ENCODE measurements at regions not wholly inside any gene's neighbourhood (a gene's known extent, or its start where the extent isn't known, plus 50 kb on each side); places are given as distances from the start of the nearest gene placed in this dataset.
"Not testable (repeated sequence)": the region's sequence is repeated elsewhere in the genome, so short reads cannot be mapped to it uniquely, and the experiment has no call there.

DNA sequence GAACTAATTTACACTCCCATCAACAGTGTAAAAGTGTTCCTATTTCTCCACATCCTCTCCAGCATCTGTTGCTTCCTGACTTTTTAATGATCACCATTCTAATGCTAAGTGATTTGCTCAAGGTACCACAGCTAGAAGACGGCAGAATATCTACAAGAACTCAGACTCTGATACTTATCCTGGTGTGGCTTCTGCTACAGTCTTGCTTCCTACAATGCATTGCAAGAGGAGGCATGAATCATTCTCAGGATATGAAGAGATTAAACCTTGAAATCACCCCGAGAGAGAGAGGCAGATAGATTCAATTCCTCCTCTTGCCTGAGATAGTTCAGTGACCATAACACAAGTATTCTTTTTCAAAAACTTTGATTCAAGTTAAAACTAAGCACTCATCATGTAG is 306.4 kb downstream of the TBC1D4 start:
- no peaks in the 10 kb centered on the region for H3K36me3 ChIP-seq (ENCODE audit: control insufficient read depth, insufficient read depth, low read length)
- H4K5ac ChIP-seq (ENCODE audit: low read length): no peak overlapping the region
- H3K4ac ChIP-seq (ENCODE audit: low read depth, low read length): no peak overlapping the region
- WGBS (ENCODE audit: extremely low coverage, insufficient coverage, low lambda C conversion rate): no CpG with 5 or more reads among the region's 2 CpGs
- H3K79me1 ChIP-seq (ENCODE audit: low read length): no peaks in the 10 kb centered on the region
- no peak overlapping the region for H2BK15ac ChIP-seq (replicated peaks; ENCODE audit: low read depth)
- H3K4me3 ChIP-seq (ENCODE audit: low read length): no peak overlapping the region
- no peak overlapping the region for H2AK5ac ChIP-seq (ENCODE audit: low read length)
- H3K23ac ChIP-seq (ENCODE audit: low read length): no peak overlapping the region
- no peak overlapping the region for H2BK5ac ChIP-seq (ENCODE audit: low read length)
- no peak overlapping the region for H3K27ac ChIP-seq (ENCODE audit: low read depth, low read length)
- H3K27me3 ChIP-seq (ENCODE audit: insufficient read depth, low read length, poor library complexity): no peaks in the 10 kb centered on the region
- H3K4me1 ChIP-seq (ENCODE audit: control insufficient read depth, low read depth, low read length): no peaks in the 10 kb centered on the region
- no peak overlapping the region for H3K56ac ChIP-seq (ENCODE audit: low read length)
- no peak overlapping the region for H3K4me2 ChIP-seq (ENCODE audit: low read length)
- no peak for DNase-seq
- no peak overlapping the region for H4K8ac ChIP-seq (ENCODE audit: low read depth, low read length)
- H3K79me2 ChIP-seq (ENCODE audit: control insufficient read depth, insufficient read depth, low read length): no peaks in the 10 kb centered on the region
- no peak overlapping the region for H3K18ac ChIP-seq (ENCODE audit: low read length)
- H3K9ac ChIP-seq (ENCODE audit: low read length): no peak overlapping the region
- H2BK120ac ChIP-seq (ENCODE audit: low read depth, low read length): no peak overlapping the region

DNA sequence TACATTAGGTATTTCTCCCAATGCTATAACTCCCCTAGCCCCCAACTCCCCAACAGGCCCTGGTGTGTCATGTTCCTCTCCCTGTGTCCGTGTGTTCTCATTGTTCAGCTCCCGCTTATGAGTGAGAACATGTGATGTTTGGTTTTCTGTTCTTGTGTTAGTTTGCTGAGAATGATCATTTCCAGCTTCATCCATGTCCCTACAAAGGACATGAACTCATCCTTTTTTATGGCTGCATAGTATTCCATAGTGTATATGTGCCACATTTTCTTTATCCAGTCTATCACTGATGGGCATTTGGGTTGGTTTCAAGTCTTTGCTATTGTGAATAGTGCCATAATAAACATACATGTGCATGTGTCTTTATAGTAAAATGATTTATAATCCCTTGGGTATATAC is 306.9 kb downstream of the TBC1D4 start:
- H3K9ac ChIP-seq (ENCODE audit: low read length); H3K79me1 ChIP-seq (ENCODE audit: low read length); H4K5ac ChIP-seq (ENCODE audit: low read length); H2AK5ac ChIP-seq (ENCODE audit: low read length); H2BK120ac ChIP-seq (ENCODE audit: low read depth, low read length); H3K4me3 ChIP-seq (ENCODE audit: low read length); H3K36me3 ChIP-seq (ENCODE audit: control insufficient read depth, insufficient read depth, low read length); H3K27ac ChIP-seq (ENCODE audit: low read depth, low read length); H3K18ac ChIP-seq (ENCODE audit: low read length); H2BK5ac ChIP-seq (ENCODE audit: low read length); H3K4me1 ChIP-seq (ENCODE audit: control insufficient read depth, low read depth, low read length); H3K27me3 ChIP-seq (ENCODE audit: insufficient read depth, low read length, poor library complexity); H4K8ac ChIP-seq (ENCODE audit: low read depth, low read length); H3K79me2 ChIP-seq (ENCODE audit: control insufficient read depth, insufficient read depth, low read length); DNase-seq; H2BK15ac ChIP-seq (replicated peaks; ENCODE audit: low read depth); H3K23ac ChIP-seq (ENCODE audit: low read length); H3K4ac ChIP-seq (ENCODE audit: low read depth, low read length); H3K4me2 ChIP-seq (ENCODE audit: low read length); H3K56ac ChIP-seq (ENCODE audit: low read length): not testable (repeated sequence)
- no CpG with 5 or more reads among the region's 2 CpGs for WGBS (ENCODE audit: extremely low coverage, insufficient coverage, low lambda C conversion rate)

- Histone ChIP-seq H2BK15ac (replicated peaks; ENCODE audit: low read depth) (no peak overlapping the region), H2BK120ac (ENCODE audit: low read depth, low read length) (no peak overlapping the region), H3K23ac (ENCODE audit: low read length) (no peak overlapping the region), H3K4me1 (ENCODE audit: control insufficient read depth, low read depth, low read length) (no peaks in the 10 kb centered on the region), H4K8ac (ENCODE audit: low read depth, low read length) (no peak overlapping the region), H3K27me3 (ENCODE audit: insufficient read depth, low read length, poor library complexity) (no peaks in the 10 kb centered on the region), H4K5ac (ENCODE audit: low read length) (no peak overlapping the region), H2AK5ac (ENCODE audit: low read length) (no peak overlapping the region), H3K9ac (ENCODE audit: low read length) (no peak overlapping the region), H3K4ac (ENCODE audit: low read depth, low read length) (no peak overlapping the region), H3K4me2 (ENCODE audit: low read length) (no peak overlapping the region), H3K79me1 (ENCODE audit: low read length) (no peaks in the 10 kb centered on the region), H3K36me3 (ENCODE audit: control insufficient read depth, insufficient read depth, low read length) (no peaks in the 10 kb centered on the region), H2BK5ac (ENCODE audit: low read length) (no peak overlapping the region), H3K56ac (ENCODE audit: low read length) (no peak overlapping the region), H3K79me2 (ENCODE audit: control insufficient read depth, insufficient read depth, low read length) (no peaks in the 10 kb centered on the region), H3K18ac (ENCODE audit: low read length) (no peak overlapping the region), H3K4me3 (ENCODE audit: low read length) (no peak overlapping the region), H3K27ac (ENCODE audit: low read depth, low read length) (no peak overlapping the region)
- no CpG with 5 or more reads among the region's 3 CpGs for WGBS (ENCODE audit: extremely low coverage, insufficient coverage, low lambda C conversion rate)
- no peak for DNase-seq
Observed at GRCh38 chr13:75174481-75174880, 307.5 kb downstream of the TBC1D4 start.

- H2BK120ac ChIP-seq (ENCODE audit: low read depth, low read length): no peak overlapping the region
- H4K5ac ChIP-seq (ENCODE audit: low read length): no peak overlapping the region
- H3K56ac ChIP-seq (ENCODE audit: low read length): no peak overlapping the region
- H3K27me3 ChIP-seq (ENCODE audit: insufficient read depth, low read length, poor library complexity): no peaks in the 10 kb centered on the region
- H2BK15ac ChIP-seq (replicated peaks; ENCODE audit: low read depth): no peak overlapping the region
- no peaks in the 10 kb centered on the region for H3K36me3 ChIP-seq (ENCODE audit: control insufficient read depth, insufficient read depth, low read length)
- no peak overlapping the region for H3K4me2 ChIP-seq (ENCODE audit: low read length)
- no peak overlapping the region for H4K8ac ChIP-seq (ENCODE audit: low read depth, low read length)
- H3K4ac ChIP-seq (ENCODE audit: low read depth, low read length): no peak overlapping the region
- no peak overlapping the region for H3K27ac ChIP-seq (ENCODE audit: low read depth, low read length)
- H3K9ac ChIP-seq (ENCODE audit: low read length): no peak overlapping the region
- no peak overlapping the region for H3K23ac ChIP-seq (ENCODE audit: low read length)
- H3K18ac ChIP-seq (ENCODE audit: low read length): no peak overlapping the region
- peak; percentile 33 for DNase-seq
- no peaks in the 10 kb centered on the region for H3K4me1 ChIP-seq (ENCODE audit: control insufficient read depth, low read depth, low read length)
- H3K79me2 ChIP-seq (ENCODE audit: control insufficient read depth, insufficient read depth, low read length): no peaks in the 10 kb centered on the region
- no peak overlapping the region for H3K4me3 ChIP-seq (ENCODE audit: low read length)
- H2AK5ac ChIP-seq (ENCODE audit: low read length): no peak overlapping the region
- no peaks in the 10 kb centered on the region for H3K79me1 ChIP-seq (ENCODE audit: low read length)
- no peak overlapping the region for H2BK5ac ChIP-seq (ENCODE audit: low read length)
- no CpG with 5 or more reads among the region's 9 CpGs for WGBS (ENCODE audit: extremely low coverage, insufficient coverage, low lambda C conversion rate)
Observed at GRCh38 chr13:75173457-75174356, 308.3 kb downstream of the TBC1D4 start.

DNA sequence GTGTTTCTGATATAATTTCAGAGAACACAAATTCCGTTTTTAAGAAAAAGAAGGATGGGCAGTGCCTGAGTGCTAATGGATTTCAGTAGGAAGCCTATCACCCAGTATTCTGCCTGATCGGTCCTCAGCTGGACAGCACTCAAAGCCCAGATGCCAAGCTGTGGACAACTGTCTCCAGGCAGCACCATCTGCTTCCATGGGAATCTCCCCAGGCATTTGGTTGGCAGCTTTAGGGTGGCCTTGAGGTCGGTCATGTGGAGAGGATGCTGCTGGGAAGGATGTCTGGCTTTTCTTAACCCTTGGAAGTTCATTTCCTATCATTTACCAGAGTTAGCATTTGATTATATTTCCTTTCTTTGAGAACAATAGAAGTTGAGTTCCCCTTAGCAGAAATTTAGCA is 311.7 kb downstream of the TBC1D4 start:
- Histone ChIP-seq H3K27me3 (ENCODE audit: insufficient read depth, low read length, poor library complexity) (no peaks in the 10 kb centered on the region), H3K79me1 (ENCODE audit: low read length) (no peaks in the 10 kb centered on the region), H4K5ac (ENCODE audit: low read length) (no peak overlapping the region), H2BK5ac (ENCODE audit: low read length) (no peak overlapping the region), H4K8ac (ENCODE audit: low read depth, low read length) (no peak overlapping the region), H2BK15ac (replicated peaks; ENCODE audit: low read depth) (no peak overlapping the region), H3K4me2 (ENCODE audit: low read length) (no peak overlapping the region), H3K56ac (ENCODE audit: low read length) (no peak overlapping the region), H3K27ac (ENCODE audit: low read depth, low read length) (no peak overlapping the region), H2AK5ac (ENCODE audit: low read length) (no peak overlapping the region), H3K18ac (ENCODE audit: low read length) (no peak overlapping the region), H3K4me1 (ENCODE audit: control insufficient read depth, low read depth, low read length) (no peaks in the 10 kb centered on the region), H2BK120ac (ENCODE audit: low read depth, low read length) (no peak overlapping the region), H3K36me3 (ENCODE audit: control insufficient read depth, insufficient read depth, low read length) (no peaks in the 10 kb centered on the region), H3K4ac (ENCODE audit: low read depth, low read length) (no peak overlapping the region), H3K79me2 (ENCODE audit: control insufficient read depth, insufficient read depth, low read length) (no peaks in the 10 kb centered on the region), H3K4me3 (ENCODE audit: low read length) (no peak overlapping the region), H3K9ac (ENCODE audit: low read length) (no peak overlapping the region), H3K23ac (ENCODE audit: low read length) (no peak overlapping the region)
- WGBS (ENCODE audit: extremely low coverage, insufficient coverage, low lambda C conversion rate): no CpG with 5 or more reads among the region's 3 CpGs
- no peak for DNase-seq
